Keratinocyte (primary cell): ENCODE measurements at regions not wholly inside any gene's neighbourhood (a gene's known extent, or its start where the extent isn't known, plus 50 kb on each side); places are given as distances from the start of the nearest gene placed in this dataset.

Source experiments
- DNase-seq: peaks from one replicate; pipeline ENCODE4 v3.0.0-alpha.2; 2011; ENCODE audit warnings: low read depth, missing footprints, low spot score
- FAIRE-seq: peaks from 2 replicates; lab custom pipeline; 2011; peaks lifted over from hg19 to GRCh38; lab: Jason Lieb, UNC
- H2AFZ ChIP-seq: 2 replicates; pipeline ENCODE4 v1.6.0; 2012; ENCODE audit warnings: low read length, control low read depth, inconsistent platforms; ENCODE audit not compliant: control insufficient read depth
- H3K27ac ChIP-seq: 2 replicates; pipeline ENCODE4 v1.5.1; 2011; ENCODE audit warnings: low read length; ENCODE audit not compliant: control insufficient read depth, insufficient read depth
- H3K27me3 ChIP-seq: 3 replicates; pipeline ENCODE4 v1.6.0; 2011; ENCODE audit warnings: low read length; ENCODE audit not compliant: control insufficient read depth, insufficient read depth; ENCODE audit errors: extremely low read depth
- H3K36me3 ChIP-seq, 2 experiments: 2 replicates in 1 of 2; 3 replicates in 1 of 2; pipeline ENCODE4 v1.5.1; 2011; ENCODE audit warnings: low read length in 2 of 2, mild to moderate bottlenecking in 1 of 2; ENCODE audit not compliant: control insufficient read depth in 2 of 2, insufficient read depth in 2 of 2; ENCODE audit errors: extremely low read depth in 1 of 2
- H3K4me1 ChIP-seq: 3 replicates; pipeline ENCODE4 v1.5.1; 2011; ENCODE audit warnings: low read length; ENCODE audit not compliant: control insufficient read depth, insufficient read depth; ENCODE audit errors: extremely low read depth
- H3K4me2 ChIP-seq: 3 replicates; pipeline ENCODE4 v1.6.0; 2011; ENCODE audit warnings: low read depth, low read length; ENCODE audit not compliant: control insufficient read depth, insufficient read depth; ENCODE audit errors: extremely low read depth
- H3K4me3 ChIP-seq, 3 experiments: fragments of 200-600 bp in 1 of 3; sonication (generic) in 1 of 3; 2 replicates in 2 of 3; 3 replicates in 1 of 3; pipeline ENCODE4 v1.5.1; 2011 to 2016; ENCODE audit warnings: low read length in 3 of 3, mild to moderate bottlenecking in 3 of 3, control low read depth in 2 of 3, inconsistent platforms in 1 of 3, low read depth in 1 of 3, mixed read lengths in 1 of 3, mixed run types in 1 of 3, moderate library complexity in 1 of 3; ENCODE audit not compliant: control insufficient read depth in 2 of 3, insufficient read depth in 2 of 3; ENCODE audit errors: extremely low read depth in 1 of 3
- H3K79me2 ChIP-seq: 2 replicates; pipeline ENCODE4 v1.6.0; 2012; ENCODE audit warnings: low read length; ENCODE audit not compliant: control insufficient read depth, insufficient read depth
- H3K9ac ChIP-seq: 3 replicates; pipeline ENCODE4 v1.6.0; 2011; ENCODE audit warnings: low read length; ENCODE audit not compliant: control insufficient read depth, insufficient read depth; ENCODE audit errors: extremely low read depth
- H3K9me1 ChIP-seq: 3 replicates; pipeline ENCODE4 v1.6.0; 2011; ENCODE audit warnings: low read length; ENCODE audit not compliant: control insufficient read depth, insufficient read depth; ENCODE audit errors: extremely low read depth
- H3K9me3 ChIP-seq: 2 replicates; pipeline ENCODE4 v1.5.1; 2012; ENCODE audit warnings: low read depth, low read length; ENCODE audit not compliant: control insufficient read depth
- H4K20me1 ChIP-seq: 3 replicates; pipeline ENCODE4 v1.6.0; 2011; ENCODE audit warnings: low read length; ENCODE audit not compliant: control insufficient read depth, insufficient read depth; ENCODE audit errors: extremely low read depth
- EZH2 ChIP-seq: IDR thresholded peaks from one replicate; pipeline ENCODE4 v1.6.1; 2012; ENCODE audit warnings: inconsistent platforms, mild to moderate bottlenecking, low read length, moderate library complexity
- dilution Hi-C: fragments of 300-500 bp; cut with MboI; formaldehyde crosslinking; loops from one replicate; pipeline ENCODE4 v1.7.0; 2020; ENCODE audit warnings: low sequenced_read_pairs; ENCODE audit not compliant: extremely low pct_ligation_motif_present
- TF ChIP-seq, protein P1 (sequence below), 3 experiments: IDR thresholded peaks in 1 of 3; conservative IDR thresholded peaks in 1 of 3; optimal IDR thresholded peaks in 1 of 3; 2 replicates in 2 of 3; 3 replicates in 1 of 3; pipeline versions ENCODE3 to v1.5.1; 2011; ENCODE audit warnings: low read length in 3 of 3, mild to moderate bottlenecking in 3 of 3, moderate library complexity in 2 of 3, control low read depth in 1 of 3, inconsistent platforms in 1 of 3; ENCODE audit not compliant: insufficient read depth in 2 of 3; ENCODE audit errors: extremely low read depth in 1 of 3

DNA sequence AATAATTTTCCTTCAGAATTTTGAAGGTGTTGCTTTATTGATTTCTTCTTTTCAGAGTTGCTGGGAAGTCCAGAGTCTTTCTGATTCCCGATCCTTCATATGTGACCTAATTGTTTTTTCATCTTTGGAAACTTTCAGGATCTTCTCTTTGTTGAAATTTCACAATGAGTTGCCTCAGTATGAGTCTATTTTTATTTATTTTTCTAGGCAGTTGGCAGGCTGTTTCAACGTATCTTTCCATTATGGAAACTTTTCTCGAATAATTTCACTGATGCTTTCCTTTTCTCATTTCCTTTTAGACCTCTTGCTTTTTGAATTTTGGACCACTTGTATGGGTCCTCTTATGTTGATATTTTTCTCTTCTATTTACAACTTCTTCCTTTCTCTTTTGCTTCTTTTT, 354.3 kb downstream of the TGFB2 start:
- dilution Hi-C loops, result no loop called here
- H3K9ac ChIP-seq, result no peak overlapping the region
- H3K9me1 ChIP-seq, result no peaks in the 10 kb centered on the region
- H3K36me3 ChIP-seq, result no peaks in the 10 kb centered on the region
- no peaks in the 10 kb centered on the region for H3K79me2 ChIP-seq
- no peaks in the 10 kb centered on the region for H3K27me3 ChIP-seq
- H2AFZ ChIP-seq, result no peak overlapping the region
- no peaks in the 10 kb centered on the region for H4K20me1 ChIP-seq
- FAIRE-seq (no peak), DNase-seq (no peak)
- no peak for TF ChIP-seq EZH2
- TF ChIP-seq, protein P1, sequence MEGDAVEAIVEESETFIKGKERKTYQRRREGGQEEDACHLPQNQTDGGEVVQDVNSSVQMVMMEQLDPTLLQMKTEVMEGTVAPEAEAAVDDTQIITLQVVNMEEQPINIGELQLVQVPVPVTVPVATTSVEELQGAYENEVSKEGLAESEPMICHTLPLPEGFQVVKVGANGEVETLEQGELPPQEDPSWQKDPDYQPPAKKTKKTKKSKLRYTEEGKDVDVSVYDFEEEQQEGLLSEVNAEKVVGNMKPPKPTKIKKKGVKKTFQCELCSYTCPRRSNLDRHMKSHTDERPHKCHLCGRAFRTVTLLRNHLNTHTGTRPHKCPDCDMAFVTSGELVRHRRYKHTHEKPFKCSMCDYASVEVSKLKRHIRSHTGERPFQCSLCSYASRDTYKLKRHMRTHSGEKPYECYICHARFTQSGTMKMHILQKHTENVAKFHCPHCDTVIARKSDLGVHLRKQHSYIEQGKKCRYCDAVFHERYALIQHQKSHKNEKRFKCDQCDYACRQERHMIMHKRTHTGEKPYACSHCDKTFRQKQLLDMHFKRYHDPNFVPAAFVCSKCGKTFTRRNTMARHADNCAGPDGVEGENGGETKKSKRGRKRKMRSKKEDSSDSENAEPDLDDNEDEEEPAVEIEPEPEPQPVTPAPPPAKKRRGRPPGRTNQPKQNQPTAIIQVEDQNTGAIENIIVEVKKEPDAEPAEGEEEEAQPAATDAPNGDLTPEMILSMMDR (optimal IDR thresholded peaks at IDR 0.05 in 1 of 3, IDR thresholded peaks at IDR 0.05 in 1 of 3, conservative IDR thresholded peaks at IDR 0.05 in 1 of 3; ENCODE audit: extremely low read depth in 1 of 3, insufficient read depth in 2 of 3, low read length in 3 of 3), result no peak
- H3K4me2 ChIP-seq, result no peak overlapping the region
- peaks cover under 1% of the 10 kb centered on the region for H3K4me1 ChIP-seq
- H3K4me3 ChIP-seq, result no peak overlapping the region
- no peaks in the 10 kb centered on the region for H3K9me3 ChIP-seq
- H3K27ac ChIP-seq, result no peak overlapping the region

DNA sequence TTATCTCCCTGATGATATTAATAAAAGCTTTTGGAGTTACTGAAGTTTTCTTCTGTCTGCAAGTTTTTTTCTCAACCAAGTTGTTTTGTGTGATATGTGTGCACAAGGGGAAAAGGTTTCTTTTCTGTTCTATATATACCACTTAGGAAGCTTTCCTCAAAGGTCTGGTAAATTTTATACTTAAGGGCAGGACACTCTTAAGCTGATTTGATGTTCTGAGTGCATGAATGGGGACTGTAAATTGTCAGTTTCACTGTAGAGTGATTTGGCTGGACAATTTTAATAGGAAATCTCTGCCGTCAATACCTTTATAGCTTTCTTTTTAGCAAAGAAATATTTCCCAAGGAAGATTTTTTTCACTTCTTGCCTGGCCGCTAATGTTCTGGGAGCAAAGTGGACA, 354.7 kb downstream of the TGFB2 start:
- Histone ChIP-seq H3K79me2 (no peaks in the 10 kb centered on the region), H4K20me1 (no peaks in the 10 kb centered on the region), H3K4me3 (no peak overlapping the region), H3K4me2 (no peak overlapping the region), H3K36me3 (no peaks in the 10 kb centered on the region), H3K27me3 (no peaks in the 10 kb centered on the region), H3K27ac (no peak overlapping the region), H3K9ac (no peak overlapping the region), H3K9me1 (no peaks in the 10 kb centered on the region), H3K4me1 (peaks cover 5% of the 10 kb centered on the region), H3K9me3 (no peaks in the 10 kb centered on the region), H2AFZ (no peak overlapping the region)
- TF ChIP-seq, protein P1 (optimal IDR thresholded peaks at IDR 0.05 in 1 of 3, IDR thresholded peaks at IDR 0.05 in 1 of 3, conservative IDR thresholded peaks at IDR 0.05 in 1 of 3; ENCODE audit: extremely low read depth in 1 of 3, insufficient read depth in 2 of 3, low read length in 3 of 3), result no peak
- TF ChIP-seq EZH2, result no peak
- FAIRE-seq (no peak), DNase-seq (no peak)
- dilution Hi-C loops, result no loop called here
